IMR-90 (cell line): ENCODE measurements at regions not wholly inside any gene's neighbourhood (a gene's known extent, or its start where the extent isn't known, plus 50 kb on each side); places are given as distances from the start of the nearest gene placed in this dataset.

Source experiments
- ATAC-seq: fragments of 200-7000 bp; cut with Tn5 transposase; 2 replicates; pipeline ENCODE4 v1.9.1; 2020; ENCODE audit warnings: low read depth, mild to moderate bottlenecking, moderate library complexity
- BruUV-seq: library from RNA; stranded (reverse); fragments of 400-500 nt; replicated peaks from 2 replicates; lab custom pipeline; 2021; lab: Mats Ljungman, UMichigan
- CTCF ChIA-PET: fragments of 300-600 bp; formaldehyde crosslinking; extraction: SDS; loops from one replicate; lab custom pipeline; 2021; ENCODE audit warnings: antibody characterized with exemption; lab: Yijun Ruan, JAX
- POLR2A ChIA-PET: fragments of 300-600 bp; sonication (Branson Sonifier 250); formaldehyde crosslinking; loops from one replicate; lab custom pipeline; 2022; ENCODE audit warnings: antibody characterized with exemption; ENCODE audit not compliant: unreplicated experiment; lab: Charles Lee
- DNase-seq: peaks from one replicate; pipeline ENCODE4 v3.0.0; 2013
- H2AFZ ChIP-seq: replicated peaks from 2 replicates; pipeline ENCODE3; 2013; ENCODE audit warnings: low read length, mild to moderate bottlenecking; ENCODE audit not compliant: poor library complexity
- H2AK5ac ChIP-seq: 2 replicates; pipeline ENCODE4 v1.6.1; 2013; ENCODE audit warnings: low read depth, low read length, inconsistent platforms
- H2AK9ac ChIP-seq: replicated peaks from 2 replicates; pipeline ENCODE3; 2013; ENCODE audit warnings: mild to moderate bottlenecking, low read depth, low read length, moderate library complexity; ENCODE audit not compliant: poor library complexity
- H2BK120ac ChIP-seq: 2 replicates; pipeline ENCODE4 v1.6.1; 2013; ENCODE audit warnings: low read depth, low read length, inconsistent platforms
- H2BK15ac ChIP-seq: 3 replicates; pipeline ENCODE4 v1.6.1; 2013; ENCODE audit warnings: low read depth, low read length, inconsistent platforms
- H2BK20ac ChIP-seq: 2 replicates; pipeline ENCODE4 v1.6.1; 2013; ENCODE audit warnings: low read depth, mild to moderate bottlenecking, inconsistent platforms, low read length, moderate library complexity
- H2BK5ac ChIP-seq: 2 replicates; pipeline ENCODE4 v1.6.1; 2013; ENCODE audit warnings: mild to moderate bottlenecking, low read depth, low read length, inconsistent platforms; ENCODE audit not compliant: poor library complexity, severe bottlenecking
- H3K14ac ChIP-seq: replicated peaks from 2 replicates; pipeline ENCODE4 v1.6.1; 2013; ENCODE audit warnings: low read depth, low read length, inconsistent platforms
- H3K18ac ChIP-seq: 2 replicates; pipeline ENCODE4 v1.6.1; 2013; ENCODE audit warnings: low read depth, low read length, control low read depth
- H3K23ac ChIP-seq: 2 replicates; pipeline ENCODE4 v1.6.1; 2013; ENCODE audit warnings: low read depth, low read length, inconsistent platforms
- H3K27ac ChIP-seq: 2 replicates; pipeline ENCODE4 v1.5.1; 2013; ENCODE audit warnings: mild to moderate bottlenecking, control low read depth, low read length; ENCODE audit not compliant: insufficient read depth
- H3K27me3 ChIP-seq: 2 replicates; pipeline ENCODE4 v1.6.1; 2013; ENCODE audit warnings: low read length; ENCODE audit not compliant: control insufficient read depth, insufficient read depth
- H3K36me3 ChIP-seq: 2 replicates; pipeline ENCODE4 v1.6.1; 2013; ENCODE audit warnings: low read length, mixed read lengths; ENCODE audit not compliant: control insufficient read depth, insufficient read depth
- H3K4ac ChIP-seq: 2 replicates; pipeline ENCODE4 v1.6.1; 2013; ENCODE audit warnings: low read depth, low read length, inconsistent platforms
- H3K4me1 ChIP-seq: 2 replicates; pipeline ENCODE4 v1.6.1; 2013; ENCODE audit warnings: low read length, mixed read lengths; ENCODE audit not compliant: control insufficient read depth, insufficient read depth
- H3K4me2 ChIP-seq: 2 replicates; pipeline ENCODE4 v1.6.1; 2013; ENCODE audit warnings: low read depth, mild to moderate bottlenecking, control low read depth, low read length, moderate library complexity
- H3K4me3 ChIP-seq: 2 replicates; pipeline ENCODE4 v1.5.1; 2013; ENCODE audit warnings: low read depth, mild to moderate bottlenecking, control low read depth, low read length, moderate library complexity; ENCODE audit not compliant: insufficient read depth
- H3K56ac ChIP-seq: 2 replicates; pipeline ENCODE4 v1.6.1; 2013; ENCODE audit warnings: low read length, inconsistent platforms; ENCODE audit not compliant: insufficient read depth; ENCODE audit errors: extremely low read depth
- H3K79me1 ChIP-seq, 2 experiments: 2 replicates each; pipeline ENCODE4 v1.6.1; 2013; ENCODE audit warnings: low read length in 2 of 2, inconsistent platforms in 1 of 2, low read depth in 1 of 2
- H3K9ac ChIP-seq: 2 replicates; pipeline ENCODE4 v1.6.1; 2013; ENCODE audit warnings: low read depth, low read length, control low read depth
- H3K9me1 ChIP-seq: 2 replicates; pipeline ENCODE4 v1.6.1; 2013; ENCODE audit warnings: low read length, inconsistent platforms; ENCODE audit not compliant: insufficient read depth
- H3K9me3 ChIP-seq: 2 replicates; pipeline ENCODE4 v1.6.1; 2013; ENCODE audit warnings: low read length; ENCODE audit not compliant: control insufficient read depth, insufficient read depth
- H4K20me1 ChIP-seq: 2 replicates; pipeline ENCODE4 v1.6.1; 2013; ENCODE audit warnings: low read length, inconsistent platforms; ENCODE audit not compliant: insufficient read depth
- H4K5ac ChIP-seq: 2 replicates; pipeline ENCODE4 v1.6.1; 2013; ENCODE audit warnings: mild to moderate bottlenecking, low read depth, low read length, control low read depth
- H4K8ac ChIP-seq, 2 experiments: 2 replicates each; pipeline ENCODE4 v1.6.1; 2013; ENCODE audit warnings: low read depth in 2 of 2, low read length in 2 of 2, control low read depth in 1 of 2, inconsistent platforms in 1 of 2
- H4K91ac ChIP-seq: 2 replicates; pipeline ENCODE4 v1.6.1; 2013; ENCODE audit warnings: low read depth, low read length, inconsistent platforms; ENCODE audit not compliant: insufficient read depth
- BHLHE40 ChIP-seq: fragments of 150-350 bp; IDR thresholded peaks from 2 replicates; pipeline ENCODE4 v1.6.1; 2016; ENCODE audit warnings: mild to moderate bottlenecking, low read depth, low read length
- CEBPB ChIP-seq: IDR thresholded peaks from 2 replicates; pipeline ENCODE4 v1.6.1; 2012; ENCODE audit warnings: low read depth, low read length, improper control_type of control experiment
- CHD1 ChIP-seq: IDR thresholded peaks from 2 replicates; pipeline ENCODE4 v1.6.1; 2012; ENCODE audit warnings: low read depth, low read length, improper control_type of control experiment
- CTCF ChIP-seq: conservative IDR thresholded peaks from 2 replicates; pipeline ENCODE4 v1.5.1; 2012; ENCODE audit warnings: mild to moderate bottlenecking, low read depth, low read length, improper control_type of control experiment
- ELK1 ChIP-seq: fragments of 150-350 bp; IDR thresholded peaks from 2 replicates; pipeline ENCODE4 v1.6.1; 2016; ENCODE audit warnings: low read depth, mild to moderate bottlenecking, low read length, moderate library complexity, borderline replicate concordance
- FOS ChIP-seq: fragments of 150-350 bp; IDR thresholded peaks from 2 replicates; pipeline ENCODE4 v1.6.1; 2016; ENCODE audit warnings: low read depth, low read length
- MAFK ChIP-seq: IDR thresholded peaks from 2 replicates; pipeline ENCODE4 v1.6.1; 2012; ENCODE audit warnings: low read depth, low read length, improper control_type of control experiment
- MAZ ChIP-seq: IDR thresholded peaks from 2 replicates; pipeline ENCODE4 v1.6.1; 2012; ENCODE audit warnings: low read depth, mild to moderate bottlenecking, low read length, improper control_type of control experiment, moderate library complexity, borderline replicate concordance
- MXI1 ChIP-seq: IDR thresholded peaks from 2 replicates; pipeline ENCODE4 v1.6.1; 2012; ENCODE audit warnings: low read depth, mild to moderate bottlenecking, low read length, moderate library complexity, borderline replicate concordance
- NFE2L2 ChIP-seq: fragments of 150-350 bp; IDR thresholded peaks from 2 replicates; pipeline ENCODE4 v1.6.1; 2016; ENCODE audit warnings: low read depth, mild to moderate bottlenecking, low read length
- POLR2A ChIP-seq: IDR thresholded peaks from 2 replicates; pipeline ENCODE4 v1.6.1; 2012; ENCODE audit warnings: mild to moderate bottlenecking, low read depth, low read length
- RAD21 ChIP-seq: IDR thresholded peaks from 2 replicates; pipeline ENCODE4 v1.6.1; 2012; ENCODE audit warnings: low read length, improper control_type of control experiment
- RCOR1 ChIP-seq: IDR thresholded peaks from 2 replicates; pipeline ENCODE4 v1.6.1; 2012; ENCODE audit warnings: mild to moderate bottlenecking, low read length, improper control_type of control experiment; ENCODE audit not compliant: insufficient replicate concordance
- RFX5 ChIP-seq: IDR thresholded peaks from 2 replicates; pipeline ENCODE4 v1.8.0; 2012; ENCODE audit warnings: low read depth, mild to moderate bottlenecking, low read length, moderate library complexity
- SMC3 ChIP-seq: fragments of 150-350 bp; IDR thresholded peaks from 2 replicates; pipeline ENCODE4 v1.6.1; 2016; ENCODE audit warnings: low read depth, mild to moderate bottlenecking, antibody characterized with exemption, low read length, moderate library complexity
- WGBS, 2 experiments: methylation state at CpG; one replicate each; pipeline versions ENCODE4 v1.1.5 to v1.1.7; 2013; ENCODE audit warnings: missing lambda C conversion rate in 2 of 2; ENCODE audit not compliant: insufficient read length in 1 of 2; ENCODE audit errors: extremely low coverage in 2 of 2; 5-methylcytosine and 5-hydroxymethylcytosine counted together
- dilution Hi-C: fragments of 300-500 bp; cut with HindIII; formaldehyde crosslinking; loops from one replicate; pipeline ENCODE4 v1.14.3; 2018; ENCODE audit warnings: low sequenced_read_pairs; ENCODE audit not compliant: unreplicated experiment
- in situ Hi-C: fragments of 300-500 bp; cut with MboI; formaldehyde crosslinking; loops from 3 replicates; pipeline ENCODE4 v1.14.3; 2019; ENCODE audit warnings: low sequenced_read_pairs, inconsistent platforms, mixed read lengths
- intact Hi-C: fragments of 100-400 bp; cut with micrococcal nuclease; formaldehyde crosslinking; loops from 2 replicates; pipeline ENCODE4 v1.10.0; 2022
- TF ChIP-seq, protein P1 (sequence below): fragments of 150-350 bp; IDR thresholded peaks from 2 replicates; pipeline ENCODE4 v1.6.1; 2017; ENCODE audit warnings: mild to moderate bottlenecking, antibody characterized with exemption, low read length, low read depth

GRCh38 chr3:17830788-17831187 lies 88.4 kb upstream of the TBC1D5 start:
- dilution Hi-C loops (no loop called here), in situ Hi-C loops (loop anchor here (10.0 kb wide), 1 partner anchor 186 kb away; no protein-coding TSS in a partner anchor), intact Hi-C loops (no loop called here)
- H3K4me1 ChIP-seq = no peaks in the 10 kb centered on the region
- CTCF ChIA-PET = interaction anchor here (1.4 kb wide), 1 partner anchor 11 kb away, joined by 8 read pairs; no protein-coding TSS in a partner anchor
- H3K4me3 ChIP-seq = no peak overlapping the region
- H4K8ac ChIP-seq = no peak overlapping the region
- WGBS, 2 experiments = no CpG with 5 or more reads among the region's 1 CpG
- no peaks in the 10 kb centered on the region for H3K9me3 ChIP-seq
- H3K79me1 ChIP-seq = no peaks in the 10 kb centered on the region
- TF ChIP-seq FOS (no peak), SMC3 (no peak), RCOR1 (no peak), CTCF (no peak), MAFK (no peak), POLR2A (no peak), RAD21 (no peak), BHLHE40 (no peak), CHD1 (no peak), MAZ (no peak), MXI1 (no peak), NFE2L2 (no peak), ELK1 (no peak), RFX5 (no peak), CEBPB (no peak)
- TF ChIP-seq, protein P1, sequence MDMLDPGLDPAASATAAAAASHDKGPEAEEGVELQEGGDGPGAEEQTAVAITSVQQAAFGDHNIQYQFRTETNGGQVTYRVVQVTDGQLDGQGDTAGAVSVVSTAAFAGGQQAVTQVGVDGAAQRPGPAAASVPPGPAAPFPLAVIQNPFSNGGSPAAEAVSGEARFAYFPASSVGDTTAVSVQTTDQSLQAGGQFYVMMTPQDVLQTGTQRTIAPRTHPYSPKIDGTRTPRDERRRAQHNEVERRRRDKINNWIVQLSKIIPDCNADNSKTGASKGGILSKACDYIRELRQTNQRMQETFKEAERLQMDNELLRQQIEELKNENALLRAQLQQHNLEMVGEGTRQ = no peak
- H4K5ac ChIP-seq = no peak overlapping the region
- no peak overlapping the region for H3K14ac ChIP-seq
- BruUV-seq = no TSS peak
- H2BK120ac ChIP-seq = no peak overlapping the region
- no peak overlapping the region for H3K56ac ChIP-seq
- H3K4ac ChIP-seq = no peak overlapping the region
- H3K4me2 ChIP-seq = no peak overlapping the region
- H3K18ac ChIP-seq = no peak overlapping the region
- H3K9ac ChIP-seq = no peak overlapping the region
- no peaks in the 10 kb centered on the region for H3K9me1 ChIP-seq
- no peaks in the 10 kb centered on the region for H4K20me1 ChIP-seq
- H3K36me3 ChIP-seq = no peaks in the 10 kb centered on the region
- no peak overlapping the region for H2AK9ac ChIP-seq
- H2BK5ac ChIP-seq = no peak overlapping the region
- no peak overlapping the region for H2AFZ ChIP-seq
- H3K23ac ChIP-seq = no peak overlapping the region
- H2AK5ac ChIP-seq = no peak overlapping the region
- H3K27me3 ChIP-seq = no peaks in the 10 kb centered on the region; the same call in 1 of the 2 replicates
- H2BK20ac ChIP-seq = no peak overlapping the region
- DNase-seq (no peak), ATAC-seq (no peak)
- no peak overlapping the region for H2BK15ac ChIP-seq
- POLR2A ChIA-PET = no interaction called here
- no peak overlapping the region for H4K91ac ChIP-seq
- no peak overlapping the region for H3K27ac ChIP-seq
